ENCODE measurements at regions not wholly inside any gene's neighbourhood (a gene's known extent, or its start where the extent isn't known, plus 50 kb on each side); places are given as distances from the start of the nearest gene placed in this dataset.

GRCh38 chr6:9200712-9201111, 765.4 kb upstream of the SLC35B3 start:
- Histone ChIP-seq H3K4me1 (replicated peaks in 1 of 2) (no peaks in the 10 kb centered on the region), H3K36me3 (replicated peaks in 1 of 2) (no peaks in the 10 kb centered on the region), H3K27me3 (no peaks in the 10 kb centered on the region), H3K9me3 (replicated peaks in 1 of 3) (no peaks in the 10 kb centered on the region), H3K4me3 (no peak overlapping the region), H3K27ac (no peak overlapping the region)
- intact Hi-C loops (cut with DNase I), result no loop called here
- DNase-seq, result no peak
- TF ChIP-seq POLR2A (IDR thresholded peaks at IDR 0.05) (no peak), CTCF (IDR thresholded peaks at IDR 0.05) (no peak)

- no peaks in the 10 kb centered on the region for H3K9me3 ChIP-seq (replicated peaks in 1 of 3)
- no peak overlapping the region for H3K27ac ChIP-seq
- H3K4me1 ChIP-seq (replicated peaks in 1 of 2), result no peaks in the 10 kb centered on the region
- H3K36me3 ChIP-seq (replicated peaks in 1 of 2), result no peaks in the 10 kb centered on the region
- H3K27me3 ChIP-seq, result no peaks in the 10 kb centered on the region
- intact Hi-C loops (cut with DNase I), result no loop called here
- H3K4me3 ChIP-seq, result no peak overlapping the region
- 59 to 67% (median 65%) methylated on average over 3 of the region's 3 CpGs for WGBS, 4 donors
- DNase-seq, result no peak
- TF ChIP-seq POLR2A (IDR thresholded peaks at IDR 0.05) (no peak), CTCF (IDR thresholded peaks at IDR 0.05) (no peak)
Measured at GRCh38 chr6:9197726-9198125, 762.4 kb upstream of the SLC35B3 start.

- Histone ChIP-seq H3K27ac (no peak overlapping the region), H3K36me3 (replicated peaks in 1 of 2) (no peaks in the 10 kb centered on the region), H3K4me1 (replicated peaks in 1 of 2) (no peaks in the 10 kb centered on the region), H3K9me3 (replicated peaks in 1 of 3) (no peaks in the 10 kb centered on the region), H3K4me3 (no peak overlapping the region), H3K27me3 (no peaks in the 10 kb centered on the region)
- no peak for DNase-seq
- WGBS, 4 donors, result 32 to 63% (median 45%) methylated on average over 1 of the region's 1 CpG
- TF ChIP-seq CTCF (IDR thresholded peaks at IDR 0.05) (no peak), POLR2A (IDR thresholded peaks at IDR 0.05) (no peak)
- intact Hi-C loops (cut with DNase I), result no loop called here
Measured at GRCh38 chr6:9195322-9195721, 760.0 kb upstream of the SLC35B3 start.

GRCh38 chr6:9192405-9192909, 757.1 kb upstream of the SLC35B3 start:
- DNase-seq, result no peak
- 88 to 92% (median 90%) methylated on average over 4 of the region's 4 CpGs for WGBS, 4 donors
- Histone ChIP-seq H3K4me3 (no peak overlapping the region), H3K27ac (no peak overlapping the region), H3K9me3 (replicated peaks in 1 of 3) (no peaks in the 10 kb centered on the region), H3K27me3 (no peaks in the 10 kb centered on the region), H3K36me3 (replicated peaks in 1 of 2) (no peaks in the 10 kb centered on the region), H3K4me1 (replicated peaks in 1 of 2) (no peaks in the 10 kb centered on the region)
- TF ChIP-seq POLR2A (IDR thresholded peaks at IDR 0.05), result no peak
- TF ChIP-seq CTCF (IDR thresholded peaks at IDR 0.05), result no peak
- intact Hi-C loops (cut with DNase I), result no loop called here
